Mesothelial cell of epicardium (in vitro differentiated cells): ENCODE measurements at regions not wholly inside any gene's neighbourhood (a gene's known extent, or its start where the extent isn't known, plus 50 kb on each side); places are given as distances from the start of the nearest gene placed in this dataset.

Experiments
- DNase-seq, 2 experiments: peaks; one replicate each; pipeline ENCODE4 v3.0.0; 2021; ENCODE audit warnings: low spot score in 2 of 2; ENCODE audit not compliant: unreplicated experiment in 2 of 2
- H3K27ac Mint-ChIP-seq: 2 replicates; pipeline ENCODE4 v1.8.0; 2021; ENCODE audit warnings: mixed read lengths
- H3K27me3 Mint-ChIP-seq: 2 replicates; pipeline ENCODE4 v1.8.0; 2021; ENCODE audit warnings: low read depth, mixed read lengths
- H3K36me3 Mint-ChIP-seq: 2 replicates; pipeline ENCODE4 v1.8.0; 2021; ENCODE audit warnings: mixed read lengths
- H3K4me1 Mint-ChIP-seq: 2 replicates; pipeline ENCODE4 v1.8.0; 2021; ENCODE audit warnings: mixed read lengths
- H3K4me3 Mint-ChIP-seq: 2 replicates; pipeline ENCODE4 v1.8.0; 2021; ENCODE audit warnings: mild to moderate bottlenecking, moderate library complexity, mixed read lengths
- H3K9me3 Mint-ChIP-seq: 2 replicates; pipeline ENCODE4 v1.8.0; 2021; ENCODE audit warnings: mixed read lengths
- TF ChIP-seq, protein P1 (sequence below): fragments of 200-600 bp; sonication (generic); IDR thresholded peaks from one replicate; pipeline ENCODE4 v1.5.0; 2021; ENCODE audit warnings: antibody characterized with exemption; ENCODE audit not compliant: unreplicated experiment

DNA sequence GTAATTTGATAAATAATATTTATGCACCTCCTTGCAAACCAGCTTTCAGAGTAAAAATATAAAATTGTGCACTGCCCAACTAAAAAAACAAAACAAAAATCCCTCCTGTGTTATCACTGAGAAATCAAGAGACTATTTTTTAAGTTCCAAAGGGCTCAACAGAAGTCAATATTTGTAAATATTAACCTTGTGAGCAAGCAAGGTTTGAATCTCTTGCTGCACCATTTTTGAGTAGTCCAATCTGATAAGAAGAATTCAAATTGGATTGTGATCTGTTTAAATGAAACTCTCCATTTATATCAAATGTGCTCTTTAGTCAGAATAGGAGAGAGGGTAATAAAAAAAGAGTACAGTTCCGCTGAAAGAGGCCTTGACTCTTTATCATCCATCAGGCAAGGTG, 520.2 kb downstream of the RAB28 start:
- Mint-ChIP-seq H3K27ac (no peak overlapping the region), H3K9me3 (no peaks in the 10 kb centered on the region), H3K36me3 (no peaks in the 10 kb centered on the region), H3K27me3 (no peaks in the 10 kb centered on the region), H3K4me1 (peaks cover 5% of the 10 kb centered on the region), H3K4me3 (no peak overlapping the region)
- TF ChIP-seq, protein P1, sequence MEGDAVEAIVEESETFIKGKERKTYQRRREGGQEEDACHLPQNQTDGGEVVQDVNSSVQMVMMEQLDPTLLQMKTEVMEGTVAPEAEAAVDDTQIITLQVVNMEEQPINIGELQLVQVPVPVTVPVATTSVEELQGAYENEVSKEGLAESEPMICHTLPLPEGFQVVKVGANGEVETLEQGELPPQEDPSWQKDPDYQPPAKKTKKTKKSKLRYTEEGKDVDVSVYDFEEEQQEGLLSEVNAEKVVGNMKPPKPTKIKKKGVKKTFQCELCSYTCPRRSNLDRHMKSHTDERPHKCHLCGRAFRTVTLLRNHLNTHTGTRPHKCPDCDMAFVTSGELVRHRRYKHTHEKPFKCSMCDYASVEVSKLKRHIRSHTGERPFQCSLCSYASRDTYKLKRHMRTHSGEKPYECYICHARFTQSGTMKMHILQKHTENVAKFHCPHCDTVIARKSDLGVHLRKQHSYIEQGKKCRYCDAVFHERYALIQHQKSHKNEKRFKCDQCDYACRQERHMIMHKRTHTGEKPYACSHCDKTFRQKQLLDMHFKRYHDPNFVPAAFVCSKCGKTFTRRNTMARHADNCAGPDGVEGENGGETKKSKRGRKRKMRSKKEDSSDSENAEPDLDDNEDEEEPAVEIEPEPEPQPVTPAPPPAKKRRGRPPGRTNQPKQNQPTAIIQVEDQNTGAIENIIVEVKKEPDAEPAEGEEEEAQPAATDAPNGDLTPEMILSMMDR, result no peak
- no peak for DNase-seq

DNA sequence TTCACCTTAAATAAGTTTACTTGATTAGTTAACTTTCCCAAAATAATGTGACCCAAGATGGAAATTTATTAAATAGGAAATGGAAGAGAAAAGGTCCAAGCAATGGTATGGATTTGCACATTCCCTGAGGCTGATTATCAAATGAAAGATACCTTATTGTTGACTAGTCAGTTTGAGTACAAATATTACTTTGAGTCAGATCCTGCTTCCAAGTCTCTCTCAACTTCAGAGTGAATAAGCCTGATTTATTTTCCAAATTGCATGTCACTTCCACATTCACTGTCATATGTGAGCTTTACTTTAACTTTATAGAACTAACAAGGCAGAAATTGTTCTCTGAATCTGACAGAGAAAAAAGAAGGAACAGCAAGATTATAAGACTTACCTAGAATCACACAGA, 520.8 kb downstream of the RAB28 start:
- H3K9me3 Mint-ChIP-seq, result no peaks in the 10 kb centered on the region
- no peaks in the 10 kb centered on the region for H3K36me3 Mint-ChIP-seq
- H3K4me1 Mint-ChIP-seq, result peaks cover 5% of the 10 kb centered on the region
- no peak overlapping the region for H3K27ac Mint-ChIP-seq
- no peaks in the 10 kb centered on the region for H3K27me3 Mint-ChIP-seq
- TF ChIP-seq, protein P1, result no peak
- H3K4me3 Mint-ChIP-seq, result no peak overlapping the region
- no peak for DNase-seq

DNA sequence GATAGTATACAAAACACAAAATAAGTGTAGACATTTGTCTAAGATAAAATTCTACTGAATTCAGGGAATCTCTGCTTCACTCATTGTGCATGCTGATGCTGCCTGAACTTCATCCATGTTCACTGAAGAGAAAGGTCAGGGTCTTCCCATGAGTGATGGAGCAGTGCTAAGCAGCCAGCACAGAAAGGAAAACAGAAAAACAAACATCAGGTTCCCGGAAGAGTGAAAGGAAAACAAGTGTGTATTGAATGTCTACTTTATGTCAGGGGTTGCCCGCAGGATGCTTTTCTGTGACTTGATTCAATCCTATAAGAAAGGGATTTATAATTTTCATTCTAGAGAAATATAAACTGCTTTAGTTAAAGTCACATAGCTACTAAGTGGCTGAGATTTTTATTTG, 522.4 kb downstream of the RAB28 start:
- no peaks in the 10 kb centered on the region for H3K9me3 Mint-ChIP-seq
- peaks cover 5% of the 10 kb centered on the region for H3K4me1 Mint-ChIP-seq
- no peak overlapping the region for H3K27ac Mint-ChIP-seq
- no peak for DNase-seq
- TF ChIP-seq, protein P1, result no peak
- H3K36me3 Mint-ChIP-seq, result no peaks in the 10 kb centered on the region
- H3K27me3 Mint-ChIP-seq, result no peaks in the 10 kb centered on the region
- no peak overlapping the region for H3K4me3 Mint-ChIP-seq

DNA sequence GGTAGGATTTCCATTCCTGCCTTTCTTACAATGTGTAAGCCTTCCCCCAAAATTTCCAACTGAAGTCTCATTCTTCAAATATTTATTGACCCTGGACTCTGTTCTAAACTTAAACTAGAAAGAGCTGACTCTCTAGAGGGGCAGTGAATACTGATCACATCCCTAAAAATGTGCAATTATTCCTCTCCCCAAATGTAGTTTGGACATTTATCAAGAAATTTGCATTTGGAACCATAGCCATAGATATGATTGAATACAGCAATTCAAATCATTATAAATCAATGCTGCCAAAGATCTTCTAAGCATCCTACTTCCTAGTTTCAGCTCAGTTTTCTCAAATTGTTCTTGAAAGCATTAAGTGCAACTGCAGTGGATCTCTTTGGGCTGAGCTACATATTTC, 525.7 kb downstream of the RAB28 start:
- H3K27me3 Mint-ChIP-seq, result no peaks in the 10 kb centered on the region
- H3K4me3 Mint-ChIP-seq, result no peak overlapping the region
- no peak for DNase-seq
- TF ChIP-seq, protein P1, result no peak
- H3K27ac Mint-ChIP-seq, result no peak overlapping the region
- no peaks in the 10 kb centered on the region for H3K4me1 Mint-ChIP-seq
- no peaks in the 10 kb centered on the region for H3K36me3 Mint-ChIP-seq
- H3K9me3 Mint-ChIP-seq, result no peaks in the 10 kb centered on the region

DNA sequence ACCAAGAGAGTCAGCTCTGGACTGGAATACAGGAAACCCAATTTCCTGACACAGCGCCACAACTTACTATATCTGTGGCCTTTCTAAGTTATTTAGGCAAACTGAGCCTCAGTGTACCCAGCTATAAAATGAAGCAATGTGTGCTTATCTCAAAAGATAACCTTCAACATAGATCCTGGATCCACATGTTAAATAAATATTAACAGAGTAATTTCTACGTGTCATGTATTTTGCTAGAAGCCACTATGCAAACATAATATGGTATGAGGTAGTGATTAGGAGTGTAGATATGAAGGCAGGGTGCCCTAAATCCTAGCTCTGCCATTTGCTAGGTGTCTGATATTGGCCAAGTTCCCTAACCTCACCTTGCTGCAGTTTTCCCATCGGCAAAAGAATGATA, 527.0 kb downstream of the RAB28 start:
- H3K4me3 Mint-ChIP-seq, result no peak overlapping the region
- DNase-seq, result no peak
- H3K27me3 Mint-ChIP-seq, result no peaks in the 10 kb centered on the region
- H3K36me3 Mint-ChIP-seq, result no peaks in the 10 kb centered on the region
- TF ChIP-seq, protein P1, result no peak
- H3K4me1 Mint-ChIP-seq, result no peaks in the 10 kb centered on the region
- H3K27ac Mint-ChIP-seq, result no peak overlapping the region
- H3K9me3 Mint-ChIP-seq, result no peaks in the 10 kb centered on the region

DNA sequence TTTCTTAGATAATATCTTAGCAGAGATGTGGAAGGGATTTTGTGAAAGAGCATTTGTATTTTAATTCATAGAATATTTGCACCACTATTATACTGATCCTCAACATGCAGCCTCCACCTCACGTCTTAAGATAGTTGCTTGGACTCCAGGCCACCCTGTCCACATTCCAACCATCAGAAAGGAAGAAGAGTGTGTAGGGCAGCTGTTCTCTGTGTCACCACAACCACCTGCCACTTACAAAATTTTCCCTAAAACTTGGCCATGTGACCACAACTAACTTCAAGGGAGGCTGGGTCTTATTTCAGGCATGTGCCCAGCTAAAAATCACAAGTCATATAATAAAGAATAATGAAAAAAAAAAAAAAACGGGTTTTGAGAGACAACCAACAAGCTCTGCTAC, 528.1 kb downstream of the RAB28 start:
- no peaks in the 10 kb centered on the region for H3K36me3 Mint-ChIP-seq
- TF ChIP-seq, protein P1, result no peak
- no peaks in the 10 kb centered on the region for H3K27me3 Mint-ChIP-seq
- no peak overlapping the region for H3K4me3 Mint-ChIP-seq
- DNase-seq, result no peak
- no peaks in the 10 kb centered on the region for H3K4me1 Mint-ChIP-seq
- H3K27ac Mint-ChIP-seq, result no peak overlapping the region
- H3K9me3 Mint-ChIP-seq, result no peaks in the 10 kb centered on the region
